WTC11 (cell line): ENCODE measurements at regions not wholly inside any gene's neighbourhood (a gene's known extent, or its start where the extent isn't known, plus 50 kb on each side); places are given as distances from the start of the nearest gene placed in this dataset.

Experiments
- ATAC-seq: fragments of 200-7000 bp; cut with Tn5 transposase; 2 replicates; pipeline ENCODE4 v1.10.0; 2021; ENCODE audit warnings: mild to moderate bottlenecking, moderate library complexity
- CTCF ChIA-PET: fragments of 300-600 bp; sonication (Branson Sonifier 250); formaldehyde crosslinking; loops from one replicate; lab custom pipeline; 2021; ENCODE audit warnings: antibody characterized with exemption; lab: Charles Lee
- POLR2A ChIA-PET: fragments of 350-600 bp; sonication (Branson Sonifier 250); formaldehyde crosslinking; loops from one replicate; lab custom pipeline; 2021; ENCODE audit warnings: antibody characterized with exemption; lab: Charles Lee
- DNase-seq: peaks from one replicate; pipeline ENCODE4 v3.0.0; 2021; ENCODE audit warnings: low spot score
- H3K27ac Mint-ChIP-seq: 2 replicates; pipeline ENCODE4 v1.8.0; 2021; ENCODE audit warnings: mixed read lengths
- H3K27me3 Mint-ChIP-seq: 2 replicates; pipeline ENCODE4 v1.8.0; 2021; ENCODE audit warnings: low read depth, mild to moderate bottlenecking, moderate library complexity, mixed read lengths
- H3K36me3 Mint-ChIP-seq: 2 replicates; pipeline ENCODE4 v1.8.0; 2021; ENCODE audit warnings: mixed read lengths
- H3K4me1 Mint-ChIP-seq: 2 replicates; pipeline ENCODE4 v1.8.0; 2022; ENCODE audit warnings: mixed read lengths
- H3K4me3 Mint-ChIP-seq: 2 replicates; pipeline ENCODE4 v1.8.0; 2021; ENCODE audit warnings: mild to moderate bottlenecking, moderate library complexity, mixed read lengths
- H3K9me3 Mint-ChIP-seq: 2 replicates; pipeline ENCODE4 v1.8.0; 2021; ENCODE audit warnings: mixed read lengths
- AFF4 ChIP-seq: sonication (generic); formaldehyde crosslinking; IDR thresholded peaks from 2 replicates; pipeline ENCODE4 v1.8.1; 2023; ENCODE audit warnings: mild to moderate bottlenecking, missing genetic modification reagents, borderline replicate concordance
- ATF6 ChIP-seq: sonication (generic); formaldehyde crosslinking; IDR thresholded peaks from 2 replicates; pipeline ENCODE4 v1.8.1; 2023; ENCODE audit warnings: mild to moderate bottlenecking, missing genetic modification reagents
- CDX4 ChIP-seq: fragments of 250-450 bp; sonication (Bioruptor Pico); IDR thresholded peaks from 2 replicates; pipeline ENCODE4 v1.9.0; 2021; ENCODE audit warnings: moderate library complexity, mild to moderate bottlenecking, inconsistent platforms, borderline replicate concordance
- CREB1 ChIP-seq: sonication (generic); formaldehyde crosslinking; IDR thresholded peaks from 2 replicates; pipeline ENCODE4 v1.8.0; 2023; ENCODE audit warnings: mild to moderate bottlenecking, missing genetic modification reagents
- E2F5 ChIP-seq: sonication (generic); formaldehyde crosslinking; IDR thresholded peaks from 2 replicates; pipeline ENCODE4 v1.8.1; 2022; ENCODE audit warnings: mild to moderate bottlenecking, moderate library complexity, missing genetic modification reagents
- EMX1 ChIP-seq: fragments of 250-450 bp; sonication (Bioruptor Pico); IDR thresholded peaks from 2 replicates; pipeline ENCODE4 v1.8.0; 2021; ENCODE audit warnings: mild to moderate bottlenecking
- FOXJ3 ChIP-seq: sonication (generic); formaldehyde crosslinking; IDR thresholded peaks from 2 replicates; pipeline ENCODE4 v1.9.0; 2021; ENCODE audit warnings: missing genetic modification reagents, mild to moderate bottlenecking, borderline replicate concordance
- GRHL2 ChIP-seq: fragments of 250-450 bp; sonication (Bioruptor Pico); IDR thresholded peaks from 2 replicates; pipeline ENCODE4 v1.8.0; 2022; ENCODE audit warnings: mild to moderate bottlenecking, moderate library complexity; ENCODE audit not compliant: insufficient replicate concordance, severe bottlenecking
- IRF1 ChIP-seq: sonication (generic); formaldehyde crosslinking; IDR thresholded peaks from 2 replicates; pipeline ENCODE4 v1.8.0; 2023; ENCODE audit warnings: missing genetic modification reagents
- RELA ChIP-seq: sonication (generic); formaldehyde crosslinking; IDR thresholded peaks from 2 replicates; pipeline ENCODE4 v1.8.1; 2022; ENCODE audit warnings: missing genetic modification reagents, mild to moderate bottlenecking, borderline replicate concordance
- SP1 ChIP-seq: sonication (generic); formaldehyde crosslinking; conservative IDR thresholded peaks from 2 replicates; pipeline ENCODE4 v1.8.1; 2022; ENCODE audit warnings: missing genetic modification reagents
- ZMAT4 ChIP-seq: fragments of 250-450 bp; sonication (Bioruptor Pico); IDR thresholded peaks from 2 replicates; pipeline ENCODE4 v1.9.0; 2021; ENCODE audit warnings: mild to moderate bottlenecking
- ZNF281 ChIP-seq: sonication (generic); formaldehyde crosslinking; IDR thresholded peaks from 2 replicates; pipeline ENCODE4 v1.8.0; 2023; ENCODE audit warnings: mild to moderate bottlenecking, missing genetic modification reagents
- ZNF416 ChIP-seq: fragments of 250-450 bp; sonication (Bioruptor Pico); IDR thresholded peaks from 2 replicates; pipeline ENCODE4 v1.9.0; 2021; ENCODE audit warnings: mild to moderate bottlenecking, inconsistent platforms
- ZNF512 ChIP-seq: sonication (generic); formaldehyde crosslinking; IDR thresholded peaks from 2 replicates; pipeline ENCODE4 v1.8.1; 2022; ENCODE audit warnings: missing genetic modification reagents, borderline replicate concordance

- Mint-ChIP-seq H3K4me3 (no peak overlapping the region), H3K36me3 (no peaks in the 10 kb centered on the region), H3K27me3 (no peaks in the 10 kb centered on the region), H3K27ac (no peak overlapping the region), H3K4me1 (peaks cover 5% of the 10 kb centered on the region), H3K9me3 (no peaks in the 10 kb centered on the region)
- ATAC-seq (no peak), DNase-seq (no peak)
- ChIA-PET POLR2A (no interaction called here), CTCF (no interaction called here)
- TF ChIP-seq ZNF281 (CRISPR knock-in tag) = no peak
- no peak for TF ChIP-seq CDX4 (CRISPR knock-in tag)
- TF ChIP-seq RELA = no peak
- no peak for TF ChIP-seq CREB1
- TF ChIP-seq EMX1 = no peak
- TF ChIP-seq ATF6 = no peak
- TF ChIP-seq SP1 = no peak
- TF ChIP-seq IRF1 (CRISPR knock-in tag) = no peak
- TF ChIP-seq ZNF416 (CRISPR knock-in tag) = no peak
- TF ChIP-seq AFF4 = no peak
These were observed 888.8 kb downstream of the CDH18 start for GRCh38 chr5:19099195-19099594.

- Mint-ChIP-seq H3K4me3 (no peak overlapping the region), H3K27me3 (no peaks in the 10 kb centered on the region), H3K27ac (no peak overlapping the region), H3K36me3 (no peaks in the 10 kb centered on the region), H3K4me1 (peaks cover 8% of the 10 kb centered on the region)
- no peak for ATAC-seq
- TF ChIP-seq FOXJ3 (CRISPR knock-in tag) = no peak
- no peak for TF ChIP-seq GRHL2
- TF ChIP-seq ZMAT4 (CRISPR knock-in tag) = no peak
- TF ChIP-seq, all 79 proteins: peak for 0
- POLR2A ChIA-PET = no interaction called here
- DNase-seq = no peak
- CTCF ChIA-PET = no interaction called here
- no peaks in the 10 kb centered on the region for H3K9me3 Mint-ChIP-seq
These were observed 883.1 kb downstream of the CDH18 start for GRCh38 chr5:19104948-19105347.

- Mint-ChIP-seq H3K4me3 (no peak overlapping the region), H3K27ac (no peak overlapping the region), H3K27me3 (no peaks in the 10 kb centered on the region), H3K4me1 (no peaks in the 10 kb centered on the region), H3K36me3 (no peaks in the 10 kb centered on the region; the same call in 1 of the 2 replicates), H3K9me3 (peaks cover 16% of the 10 kb centered on the region)
- ATAC-seq = no peak
- CTCF ChIA-PET = no interaction called here
- POLR2A ChIA-PET = no interaction called here
- no peak for DNase-seq
- TF ChIP-seq E2F5 (CRISPR knock-in tag) (no peak), AFF4 (no peak), ZNF512 (CRISPR knock-in tag) (no peak)
These were observed 865.1 kb downstream of the CDH18 start for GRCh38 chr5:19122923-19123322.
